Smooth muscle cell (in vitro differentiated cells): ENCODE measurements at regions not wholly inside any gene's neighbourhood (a gene's known extent, or its start where the extent isn't known, plus 50 kb on each side); places are given as distances from the start of the nearest gene placed in this dataset.

ENCODE experiments used
- DNase-seq: peaks from one replicate; lab custom pipeline; 2025; ENCODE audit not compliant: unreplicated experiment; lab: John Stamatoyannopoulos, UW
- H2AFZ ChIP-seq: fragments of 200-600 bp; sonication (generic); 2 replicates; pipeline ENCODE4 v1.6.0; 2016; ENCODE audit warnings: antibody characterized with exemption, low read depth, mild to moderate bottlenecking
- H3F3A ChIP-seq: fragments of 200-600 bp; sonication (generic); 2 replicates; pipeline ENCODE4 v1.6.0; 2017; ENCODE audit warnings: antibody characterized with exemption, low read depth
- H3K27ac ChIP-seq: fragments of 200-600 bp; sonication (generic); 2 replicates; pipeline ENCODE4 v1.5.1; 2016; ENCODE audit warnings: low read depth, mild to moderate bottlenecking
- H3K27me3 ChIP-seq: fragments of 200-600 bp; sonication (generic); 2 replicates; pipeline ENCODE4 v1.6.1; 2016; ENCODE audit warnings: low read depth, mild to moderate bottlenecking
- H3K36me3 ChIP-seq: fragments of 200-600 bp; sonication (generic); 2 replicates; pipeline ENCODE4 v1.5.1; 2016; ENCODE audit warnings: low read depth
- H3K4me1 ChIP-seq: fragments of 200-600 bp; sonication (generic); 2 replicates; pipeline ENCODE4 v1.5.1; 2016; ENCODE audit warnings: low read depth
- H3K4me2 ChIP-seq: fragments of 200-600 bp; sonication (generic); 2 replicates; pipeline ENCODE4 v1.6.0; 2016; ENCODE audit warnings: mild to moderate bottlenecking
- H3K4me3 ChIP-seq: fragments of 200-600 bp; sonication (generic); 2 replicates; pipeline ENCODE4 v1.5.1; 2016; ENCODE audit warnings: mild to moderate bottlenecking
- H3K79me2 ChIP-seq: fragments of 200-600 bp; sonication (generic); 2 replicates; pipeline ENCODE4 v1.6.0; 2016; ENCODE audit warnings: low read depth, mild to moderate bottlenecking
- H3K9ac ChIP-seq: fragments of 200-600 bp; sonication (generic); 2 replicates; pipeline ENCODE4 v1.6.0; 2016; ENCODE audit warnings: low read depth
- H3K9me3 ChIP-seq: fragments of 200-600 bp; sonication (generic); replicated peaks from 2 replicates; pipeline ENCODE4 v1.5.1; 2016; ENCODE audit warnings: low read depth
- H4K20me1 ChIP-seq: fragments of 200-600 bp; sonication (generic); 2 replicates; pipeline ENCODE4 v1.6.0; 2016; ENCODE audit warnings: low read depth
- WGBS: methylation state at CpG from one replicate; pipeline ENCODE4 v1.1.7; 2016; ENCODE audit warnings: low lambda C conversion rate; 5-methylcytosine and 5-hydroxymethylcytosine counted together
- TF ChIP-seq, protein P1 (sequence below): fragments of 200-600 bp; sonication (generic); IDR thresholded peaks from 2 replicates; pipeline ENCODE4 v1.5.1; 2017; ENCODE audit warnings: borderline replicate concordance, mild to moderate bottlenecking, antibody characterized with exemption; ENCODE audit not compliant: insufficient read depth, poor library complexity, severe bottlenecking

DNA sequence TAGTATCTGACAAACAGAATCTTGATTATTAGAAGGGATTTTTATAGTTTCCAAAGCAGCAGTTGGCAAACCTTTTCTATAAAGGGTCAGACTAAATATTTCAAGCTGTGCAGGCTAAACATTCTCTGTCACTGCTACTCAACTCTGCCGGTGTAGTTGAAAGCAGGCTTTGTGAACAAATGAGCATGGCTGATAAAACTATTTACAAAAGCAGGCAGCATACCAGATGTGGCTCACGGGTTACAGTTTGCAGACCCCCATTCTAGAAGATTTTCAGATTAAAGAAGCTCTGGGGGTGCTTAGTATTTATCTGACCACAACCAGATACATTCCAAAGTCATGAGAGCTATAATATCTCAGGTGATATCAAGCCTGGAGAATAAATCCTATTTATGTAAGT lies 1017.5 kb downstream of the SORCS1 start:
- H3K36me3 ChIP-seq, result no peaks in the 10 kb centered on the region
- no peak for DNase-seq

DNA sequence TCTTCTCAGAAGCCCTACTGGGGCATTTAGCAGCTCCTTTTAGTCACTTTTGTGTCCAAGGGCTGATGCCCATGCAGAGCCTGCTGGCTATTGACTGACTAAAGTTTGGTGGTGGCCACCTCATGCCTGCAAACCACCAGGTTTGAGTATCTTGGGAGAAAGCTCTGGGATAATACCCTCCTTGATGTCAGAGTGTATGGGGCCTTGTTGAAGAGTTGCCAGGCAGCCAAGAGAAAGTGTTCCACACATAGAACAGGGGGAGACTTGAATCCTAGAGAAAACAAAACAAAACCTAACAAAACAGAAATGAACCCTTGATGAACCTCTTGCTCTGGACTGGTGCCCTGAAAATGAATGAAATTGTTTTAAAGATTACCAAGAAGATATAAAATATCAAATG lies 1024.6 kb downstream of the SORCS1 start:
- DNase-seq, result no peak
- Histone ChIP-seq H3K4me1 (no peaks in the 10 kb centered on the region), H3K4me3 (no peak overlapping the region), H3K4me2 (no peak overlapping the region), H2AFZ (no peak overlapping the region), H4K20me1 (no peaks in the 10 kb centered on the region), H3K27ac (no peak overlapping the region), H3K36me3 (no peaks in the 10 kb centered on the region), H3K79me2 (no peaks in the 10 kb centered on the region), H3K9ac (no peak overlapping the region), H3K27me3 (no peaks in the 10 kb centered on the region), H3K9me3 (no peaks in the 10 kb centered on the region), H3F3A (no peaks in the 10 kb centered on the region)
- TF ChIP-seq, protein P1, sequence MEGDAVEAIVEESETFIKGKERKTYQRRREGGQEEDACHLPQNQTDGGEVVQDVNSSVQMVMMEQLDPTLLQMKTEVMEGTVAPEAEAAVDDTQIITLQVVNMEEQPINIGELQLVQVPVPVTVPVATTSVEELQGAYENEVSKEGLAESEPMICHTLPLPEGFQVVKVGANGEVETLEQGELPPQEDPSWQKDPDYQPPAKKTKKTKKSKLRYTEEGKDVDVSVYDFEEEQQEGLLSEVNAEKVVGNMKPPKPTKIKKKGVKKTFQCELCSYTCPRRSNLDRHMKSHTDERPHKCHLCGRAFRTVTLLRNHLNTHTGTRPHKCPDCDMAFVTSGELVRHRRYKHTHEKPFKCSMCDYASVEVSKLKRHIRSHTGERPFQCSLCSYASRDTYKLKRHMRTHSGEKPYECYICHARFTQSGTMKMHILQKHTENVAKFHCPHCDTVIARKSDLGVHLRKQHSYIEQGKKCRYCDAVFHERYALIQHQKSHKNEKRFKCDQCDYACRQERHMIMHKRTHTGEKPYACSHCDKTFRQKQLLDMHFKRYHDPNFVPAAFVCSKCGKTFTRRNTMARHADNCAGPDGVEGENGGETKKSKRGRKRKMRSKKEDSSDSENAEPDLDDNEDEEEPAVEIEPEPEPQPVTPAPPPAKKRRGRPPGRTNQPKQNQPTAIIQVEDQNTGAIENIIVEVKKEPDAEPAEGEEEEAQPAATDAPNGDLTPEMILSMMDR, result no peak

More for the DNA sequence above, 1017.5 kb downstream of the SORCS1 start:
- no peaks in the 10 kb centered on the region for H3K4me1 ChIP-seq
- TF ChIP-seq, protein P1, result no peak
- no peak overlapping the region for H3K4me2 ChIP-seq
- H3K79me2 ChIP-seq, result no peaks in the 10 kb centered on the region
- no peak overlapping the region for H2AFZ ChIP-seq
- no peaks in the 10 kb centered on the region for H3F3A ChIP-seq
- no peak overlapping the region for H3K27ac ChIP-seq
- no peaks in the 10 kb centered on the region for H3K27me3 ChIP-seq
- H3K4me3 ChIP-seq, result no peak overlapping the region
- H4K20me1 ChIP-seq, result no peaks in the 10 kb centered on the region
- no peaks in the 10 kb centered on the region for H3K9me3 ChIP-seq
- H3K9ac ChIP-seq, result no peak overlapping the region
- 15% methylated on average over 2 of the region's 2 CpGs for WGBS

GRCh38 chr10:106136175-106136574 lies 1028.3 kb downstream of the SORCS1 start:
- no peak overlapping the region for H3K4me3 ChIP-seq
- no peaks in the 10 kb centered on the region for H3K27me3 ChIP-seq
- TF ChIP-seq, protein P1, result no peak
- no peaks in the 10 kb centered on the region for H3K36me3 ChIP-seq
- no peaks in the 10 kb centered on the region for H3K9me3 ChIP-seq
- no peak overlapping the region for H3K9ac ChIP-seq
- no peak for DNase-seq
- no peaks in the 10 kb centered on the region for H4K20me1 ChIP-seq
- H3K79me2 ChIP-seq, result no peaks in the 10 kb centered on the region
- no peak overlapping the region for H3K27ac ChIP-seq
- no peaks in the 10 kb centered on the region for H3K4me1 ChIP-seq
- no peak overlapping the region for H2AFZ ChIP-seq
- H3K4me2 ChIP-seq, result no peak overlapping the region
- no peaks in the 10 kb centered on the region for H3F3A ChIP-seq

- no peak overlapping the region for H2AFZ ChIP-seq
- H3K27me3 ChIP-seq, result no peaks in the 10 kb centered on the region
- H3K27ac ChIP-seq, result no peak overlapping the region
- no peak overlapping the region for H3K4me3 ChIP-seq
- H3K79me2 ChIP-seq, result no peaks in the 10 kb centered on the region
- DNase-seq, result no peak
- no peaks in the 10 kb centered on the region for H3K9me3 ChIP-seq
- WGBS, result 84% methylated on average over 8 of the region's 8 CpGs
- TF ChIP-seq, protein P1, result no peak
- H3F3A ChIP-seq, result no peaks in the 10 kb centered on the region
- no peak overlapping the region for H3K9ac ChIP-seq
- H3K4me1 ChIP-seq, result no peaks in the 10 kb centered on the region
- no peaks in the 10 kb centered on the region for H3K36me3 ChIP-seq
- H4K20me1 ChIP-seq, result no peaks in the 10 kb centered on the region
- no peak overlapping the region for H3K4me2 ChIP-seq
These were observed 1030.0 kb downstream of the SORCS1 start for GRCh38 chr10:106134326-106135000.
